Loucy (cell line): ENCODE measurements at regions not wholly inside any gene's neighbourhood (a gene's known extent, or its start where the extent isn't known, plus 50 kb on each side); places are given as distances from the start of the nearest gene placed in this dataset.

Source experiments
- H2AFZ ChIP-seq: fragments of 200-600 bp; sonication (generic); 2 replicates; pipeline ENCODE4 v1.6.0; 2016; ENCODE audit warnings: antibody characterized with exemption, mild to moderate bottlenecking, low read length, moderate library complexity
- H3F3A ChIP-seq: fragments of 200-600 bp; 2 replicates; pipeline ENCODE4 v1.6.0; 2016; ENCODE audit warnings: antibody characterized with exemption, low read depth, mild to moderate bottlenecking
- H3K27me3 ChIP-seq: fragments of 200-600 bp; sonication (generic); 2 replicates; pipeline ENCODE4 v1.6.1; 2014; ENCODE audit warnings: low read length, mild to moderate bottlenecking; ENCODE audit not compliant: insufficient read depth, poor library complexity, severe bottlenecking
- H3K36me3 ChIP-seq: fragments of 200-600 bp; sonication (generic); 2 replicates; pipeline ENCODE4 v1.6.1; 2016; ENCODE audit warnings: low read length; ENCODE audit not compliant: insufficient read depth
- H3K4me1 ChIP-seq: fragments of 200-600 bp; sonication (generic); 2 replicates; pipeline ENCODE4 v1.5.1; 2014; ENCODE audit warnings: low read length, mild to moderate bottlenecking; ENCODE audit not compliant: insufficient read depth, poor library complexity, severe bottlenecking
- H3K4me2 ChIP-seq: fragments of 200-600 bp; sonication (generic); 2 replicates; pipeline ENCODE4 v1.6.0; 2014; ENCODE audit warnings: antibody characterized with exemption, low read length, low read depth, mild to moderate bottlenecking; ENCODE audit not compliant: poor library complexity, severe bottlenecking
- H3K4me3 ChIP-seq: fragments of 200-600 bp; sonication (generic); 2 replicates; pipeline ENCODE4 v1.5.1; 2014; ENCODE audit warnings: low read length, mild to moderate bottlenecking, mixed read lengths; ENCODE audit not compliant: poor library complexity, severe bottlenecking
- H3K79me2 ChIP-seq: fragments of 200-600 bp; sonication (generic); 2 replicates; pipeline ENCODE4 v1.6.1; 2014; ENCODE audit warnings: low read length; ENCODE audit not compliant: insufficient read depth
- H3K9ac ChIP-seq: fragments of 200-600 bp; sonication (generic); 2 replicates; pipeline ENCODE4 v1.6.0; 2014; ENCODE audit warnings: mild to moderate bottlenecking, low read depth, low read length, moderate library complexity; ENCODE audit not compliant: poor library complexity, severe bottlenecking
- H3K9me2 ChIP-seq: fragments of 200-600 bp; sonication (generic); replicated peaks from 2 replicates; pipeline ENCODE4 v1.6.1; 2016; ENCODE audit warnings: low read depth, low read length, mixed read lengths
- H3K9me3 ChIP-seq: fragments of 200-600 bp; sonication (generic); 2 replicates; pipeline ENCODE4 v1.6.1; 2014; ENCODE audit warnings: mild to moderate bottlenecking, antibody characterized with exemption, low read length, low read depth; ENCODE audit not compliant: insufficient read depth
- H4K20me1 ChIP-seq: fragments of 200-600 bp; sonication (generic); 2 replicates; pipeline ENCODE4 v1.6.0; 2014; ENCODE audit warnings: antibody characterized with exemption, low read length, mild to moderate bottlenecking; ENCODE audit not compliant: insufficient read depth, poor library complexity, severe bottlenecking
- EZH2phosphoT487 ChIP-seq: fragments of 200-600 bp; IDR thresholded peaks from 2 replicates; pipeline ENCODE4 v1.6.1; 2018; ENCODE audit warnings: antibody characterized with exemption, mild to moderate bottlenecking, moderate library complexity, borderline replicate concordance
- TF ChIP-seq, protein P1 (sequence below): fragments of 200-600 bp; sonication (generic); conservative IDR thresholded peaks from 2 replicates; pipeline ENCODE4 v1.5.1; 2014; ENCODE audit warnings: mild to moderate bottlenecking, antibody characterized with exemption, low read length

DNA sequence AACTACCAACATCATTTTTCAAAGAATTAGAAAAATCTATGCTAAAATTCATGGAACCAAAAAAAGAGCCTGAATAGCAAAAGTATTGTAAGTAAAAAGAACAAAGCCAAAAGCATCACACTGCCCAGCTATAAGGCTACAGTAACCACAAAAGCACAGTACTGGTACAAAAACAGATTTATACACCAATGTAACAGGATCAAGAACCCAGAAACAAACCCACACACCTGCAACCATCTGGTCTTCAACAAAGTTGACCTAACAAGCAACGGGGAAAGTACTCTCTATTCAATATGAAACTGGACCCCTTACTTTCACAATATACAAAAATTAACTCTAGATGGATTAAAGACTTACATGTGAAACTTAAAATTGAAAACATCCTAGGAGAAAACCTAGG lies 94.2 kb upstream of the TARS1 start:
- Histone ChIP-seq H3K9me2 (no peaks in the 10 kb centered on the region), H4K20me1 (no peaks in the 10 kb centered on the region), H3K9ac (no peak overlapping the region), H2AFZ (no peak overlapping the region), H3K4me1 (no peaks in the 10 kb centered on the region), H3F3A (no peaks in the 10 kb centered on the region), H3K4me3 (no peak overlapping the region), H3K4me2 (no peak overlapping the region), H3K36me3 (no peaks in the 10 kb centered on the region), H3K9me3 (no peaks in the 10 kb centered on the region), H3K79me2 (no peaks in the 10 kb centered on the region), H3K27me3 (no peaks in the 10 kb centered on the region)
- TF ChIP-seq, protein P1, sequence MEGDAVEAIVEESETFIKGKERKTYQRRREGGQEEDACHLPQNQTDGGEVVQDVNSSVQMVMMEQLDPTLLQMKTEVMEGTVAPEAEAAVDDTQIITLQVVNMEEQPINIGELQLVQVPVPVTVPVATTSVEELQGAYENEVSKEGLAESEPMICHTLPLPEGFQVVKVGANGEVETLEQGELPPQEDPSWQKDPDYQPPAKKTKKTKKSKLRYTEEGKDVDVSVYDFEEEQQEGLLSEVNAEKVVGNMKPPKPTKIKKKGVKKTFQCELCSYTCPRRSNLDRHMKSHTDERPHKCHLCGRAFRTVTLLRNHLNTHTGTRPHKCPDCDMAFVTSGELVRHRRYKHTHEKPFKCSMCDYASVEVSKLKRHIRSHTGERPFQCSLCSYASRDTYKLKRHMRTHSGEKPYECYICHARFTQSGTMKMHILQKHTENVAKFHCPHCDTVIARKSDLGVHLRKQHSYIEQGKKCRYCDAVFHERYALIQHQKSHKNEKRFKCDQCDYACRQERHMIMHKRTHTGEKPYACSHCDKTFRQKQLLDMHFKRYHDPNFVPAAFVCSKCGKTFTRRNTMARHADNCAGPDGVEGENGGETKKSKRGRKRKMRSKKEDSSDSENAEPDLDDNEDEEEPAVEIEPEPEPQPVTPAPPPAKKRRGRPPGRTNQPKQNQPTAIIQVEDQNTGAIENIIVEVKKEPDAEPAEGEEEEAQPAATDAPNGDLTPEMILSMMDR = no peak
- TF ChIP-seq EZH2phosphoT487 = no peak

DNA sequence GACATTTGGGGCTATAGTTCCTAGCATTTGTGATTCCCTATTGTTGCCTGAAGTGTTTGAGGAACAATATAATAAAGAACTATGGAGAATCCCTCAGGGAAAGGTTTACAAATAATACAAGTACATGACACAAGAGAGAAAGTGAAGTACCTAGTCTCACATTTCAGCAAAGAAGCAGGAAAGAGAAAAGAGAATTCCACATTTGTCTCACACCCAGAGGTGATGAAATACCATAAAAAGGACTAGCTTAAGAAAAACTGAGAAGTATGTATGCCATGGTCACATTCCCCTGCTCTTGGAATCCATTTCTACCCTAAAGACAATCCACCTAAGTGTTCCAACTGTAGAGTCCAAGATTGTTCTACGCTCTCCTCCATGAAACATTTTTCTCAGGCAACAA lies 79.0 kb upstream of the TARS1 start:
- no peak overlapping the region for H3K4me2 ChIP-seq
- TF ChIP-seq, protein P1 = no peak
- TF ChIP-seq EZH2phosphoT487 = no peak
- H2AFZ ChIP-seq = no peak overlapping the region
- H3K27me3 ChIP-seq = no peaks in the 10 kb centered on the region
- H3K9me3 ChIP-seq = no peaks in the 10 kb centered on the region
- H3K4me1 ChIP-seq = no peaks in the 10 kb centered on the region
- H3K36me3 ChIP-seq = no peaks in the 10 kb centered on the region
- H3F3A ChIP-seq = no peaks in the 10 kb centered on the region
- no peaks in the 10 kb centered on the region for H3K79me2 ChIP-seq
- H3K9me2 ChIP-seq = no peaks in the 10 kb centered on the region
- H3K9ac ChIP-seq = no peak overlapping the region
- no peaks in the 10 kb centered on the region for H4K20me1 ChIP-seq
- H3K4me3 ChIP-seq = no peak overlapping the region

DNA sequence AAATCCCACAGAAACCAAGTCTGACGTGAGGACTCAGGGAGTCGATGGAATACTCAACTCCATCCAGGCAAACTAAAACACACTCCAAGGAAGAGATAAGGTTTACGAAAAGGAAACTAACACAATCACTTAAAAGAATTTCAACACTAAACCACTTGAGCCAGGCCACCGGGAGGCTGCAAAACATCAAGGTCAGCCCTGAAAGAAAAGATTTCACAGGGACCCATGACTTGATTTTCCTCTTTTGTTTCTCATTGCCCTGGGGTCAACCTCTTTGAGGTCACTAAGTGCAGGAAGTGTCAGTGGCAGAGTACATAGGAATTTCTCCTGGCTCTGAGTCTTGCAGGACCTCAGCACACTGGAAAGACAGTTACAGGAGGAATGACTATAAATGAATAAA lies 77.8 kb upstream of the TARS1 start:
- TF ChIP-seq EZH2phosphoT487 = no peak
- TF ChIP-seq, protein P1 = no peak
- no peak overlapping the region for H3K4me3 ChIP-seq
- H3K4me2 ChIP-seq = no peak overlapping the region

More for the DNA sequence above, 77.8 kb upstream of the TARS1 start:
- Histone ChIP-seq H3K9ac (no peak overlapping the region), H3K27me3 (no peaks in the 10 kb centered on the region), H3K36me3 (no peaks in the 10 kb centered on the region), H3K79me2 (no peaks in the 10 kb centered on the region), H4K20me1 (no peaks in the 10 kb centered on the region), H3K4me1 (no peaks in the 10 kb centered on the region), H3K9me3 (no peaks in the 10 kb centered on the region), H2AFZ (no peak overlapping the region), H3F3A (no peaks in the 10 kb centered on the region), H3K9me2 (no peaks in the 10 kb centered on the region)
